Activated CD8-positive, alpha-beta memory T cell treated with anti-CD3 and anti-CD28 coated beads, Interleukin-2, amount 50 U/mL, for 4 hours (primary cell): ENCODE measurements at regions not wholly inside any gene's neighbourhood (a gene's known extent, or its start where the extent isn't known, plus 50 kb on each side); places are given as distances from the start of the nearest gene placed in this dataset.
"Not testable (repeated sequence)": the region's sequence is repeated elsewhere in the genome, so short reads cannot be mapped to it uniquely, and the experiment has no call there.

ENCODE experiments used
- DNase-seq: peaks from one replicate; pipeline ENCODE4 v3.0.0-alpha.2; 2020

- no peak for DNase-seq
Measured at GRCh38 chr18:70398076-70398475, 109.2 kb downstream of the SOCS6 start.

GRCh38 chr18:70397259-70397925, 108.5 kb downstream of the SOCS6 start:
- no peak for DNase-seq

GRCh38 chr18:70395771-70396170, 106.9 kb downstream of the SOCS6 start:
- not testable (repeated sequence) for DNase-seq

- no peak for DNase-seq
Measured at GRCh38 chr18:70394672-70395071, 105.8 kb downstream of the SOCS6 start.

GRCh38 chr18:70390371-70391090, 101.7 kb downstream of the SOCS6 start:
- no peak for DNase-seq

GRCh38 chr18:70389036-70389435, 100.2 kb downstream of the SOCS6 start:
- DNase-seq, result not testable (repeated sequence)

GRCh38 chr18:70387027-70387426, 98.2 kb downstream of the SOCS6 start:
- DNase-seq, result no peak

- no peak for DNase-seq
Measured at GRCh38 chr18:70386582-70386981, 97.7 kb downstream of the SOCS6 start.

- DNase-seq, result no peak
Measured at GRCh38 chr18:70385474-70385873, 96.6 kb downstream of the SOCS6 start.

- no peak for DNase-seq
Measured at GRCh38 chr18:70384181-70384790, 95.4 kb downstream of the SOCS6 start.

GRCh38 chr18:70382992-70383717, 94.3 kb downstream of the SOCS6 start:
- DNase-seq, result no peak

- no peak for DNase-seq
Measured at GRCh38 chr18:70382017-70382416, 93.2 kb downstream of the SOCS6 start.

GRCh38 chr18:70380915-70381896, 92.4 kb downstream of the SOCS6 start:
- DNase-seq, result no peak
